Body of pancreas (tissue), 4 donors: ENCODE measurements at regions not wholly inside any gene's neighbourhood (a gene's known extent, or its start where the extent isn't known, plus 50 kb on each side); places are given as distances from the start of the nearest gene placed in this dataset.

Experiments
- ATAC-seq: fragments of 150-250 bp; one replicate; pipeline ENCODE4 v1.9.1; 2016
- DNase-seq, 4 donors: peaks; one replicate each; pipeline ENCODE4 v3.0.0-alpha.2; 2019
- H3K27ac ChIP-seq, 4 donors: fragments of 200-600 bp; sonication (generic); 1 replicate in 3 of 4; 2 replicates in 1 of 4; pipeline versions ENCODE4 v1.5.1 to v1.6.1; 2016 to 2019; ENCODE audit warnings: mild to moderate bottlenecking in 1 of 4, mixed read lengths in 1 of 4, moderate library complexity in 1 of 4
- H3K27me3 ChIP-seq, 2 donors: fragments of 200-600 bp; sonication (generic); one replicate each; pipeline ENCODE4 v1.6.0; 2016; ENCODE audit warnings: mild to moderate bottlenecking in 1 of 2
- H3K36me3 ChIP-seq, 2 donors: fragments of 200-600 bp; sonication (generic); replicated peaks in 1 of 2; 2 replicates each; pipeline ENCODE4 v1.5.1; 2016; ENCODE audit warnings: low read depth in 2 of 2; ENCODE audit not compliant: insufficient read depth in 1 of 2
- H3K4me1 ChIP-seq: fragments of 200-600 bp; sonication (generic); one replicate; pipeline ENCODE4 v1.6.0; 2016
- H3K4me3 ChIP-seq, 2 donors: fragments of 200-600 bp; sonication (generic); 1 replicate in 1 of 2; 2 replicates in 1 of 2; pipeline ENCODE4 v1.5.1; 2016 to 2019
- H3K9me3 ChIP-seq, 3 donors: fragments of 200-600 bp; sonication (generic); 1 replicate in 2 of 3; 2 replicates in 1 of 3; pipeline ENCODE4 v1.5.1; 2016
- POLR2A ChIP-seq, 3 donors: fragments of 450-650 bp; IDR thresholded peaks; one replicate each; pipeline ENCODE4 v1.6.1; 2016; ENCODE audit warnings: antibody characterized with exemption in 3 of 3, mild to moderate bottlenecking in 2 of 3
- WGBS, 2 donors: methylation state at CpG; one replicate each; pipeline ENCODE4 v1.1.5; 2017; 5-methylcytosine and 5-hydroxymethylcytosine counted together
- intact Hi-C: fragments of 100-400 bp; cut with DNase I; formaldehyde crosslinking; loops from one replicate; pipeline ENCODE4 v1.15.1; 2023
- TF ChIP-seq, protein P1 (sequence below), 7 experiments: fragments of 450-650 bp in 4 of 7; fragments of 200-600 bp in 3 of 7; sonication (generic) in 3 of 7; IDR thresholded peaks; one replicate each; pipeline ENCODE4 v1.5.1; 2016 to 2019; ENCODE audit warnings: antibody characterized with exemption in 7 of 7

- DNase-seq, result no peak
- ATAC-seq, result no peak
- TF ChIP-seq, protein P1, sequence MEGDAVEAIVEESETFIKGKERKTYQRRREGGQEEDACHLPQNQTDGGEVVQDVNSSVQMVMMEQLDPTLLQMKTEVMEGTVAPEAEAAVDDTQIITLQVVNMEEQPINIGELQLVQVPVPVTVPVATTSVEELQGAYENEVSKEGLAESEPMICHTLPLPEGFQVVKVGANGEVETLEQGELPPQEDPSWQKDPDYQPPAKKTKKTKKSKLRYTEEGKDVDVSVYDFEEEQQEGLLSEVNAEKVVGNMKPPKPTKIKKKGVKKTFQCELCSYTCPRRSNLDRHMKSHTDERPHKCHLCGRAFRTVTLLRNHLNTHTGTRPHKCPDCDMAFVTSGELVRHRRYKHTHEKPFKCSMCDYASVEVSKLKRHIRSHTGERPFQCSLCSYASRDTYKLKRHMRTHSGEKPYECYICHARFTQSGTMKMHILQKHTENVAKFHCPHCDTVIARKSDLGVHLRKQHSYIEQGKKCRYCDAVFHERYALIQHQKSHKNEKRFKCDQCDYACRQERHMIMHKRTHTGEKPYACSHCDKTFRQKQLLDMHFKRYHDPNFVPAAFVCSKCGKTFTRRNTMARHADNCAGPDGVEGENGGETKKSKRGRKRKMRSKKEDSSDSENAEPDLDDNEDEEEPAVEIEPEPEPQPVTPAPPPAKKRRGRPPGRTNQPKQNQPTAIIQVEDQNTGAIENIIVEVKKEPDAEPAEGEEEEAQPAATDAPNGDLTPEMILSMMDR (IDR thresholded peaks at IDR 0.05), result no peak
- TF ChIP-seq POLR2A (IDR thresholded peaks at IDR 0.05), result no peak
- intact Hi-C loops, result no loop called here
- 48 to 62% methylated on average over 1 of the region's 1 CpG for WGBS, 2 donors
- H3K4me3 ChIP-seq, result no peak overlapping the region
- no peaks in the 10 kb centered on the region for H3K4me1 ChIP-seq
- H3K9me3 ChIP-seq, result no peaks in the 10 kb centered on the region
- no peak overlapping the region for H3K27ac ChIP-seq
- H3K36me3 ChIP-seq, result no peaks in the 10 kb centered on the region
- H3K27me3 ChIP-seq, result no peaks in the 10 kb centered on the region
Measured at GRCh38 chr11:37343290-37343689, 745.3 kb upstream of the RAG2 start.

DNA sequence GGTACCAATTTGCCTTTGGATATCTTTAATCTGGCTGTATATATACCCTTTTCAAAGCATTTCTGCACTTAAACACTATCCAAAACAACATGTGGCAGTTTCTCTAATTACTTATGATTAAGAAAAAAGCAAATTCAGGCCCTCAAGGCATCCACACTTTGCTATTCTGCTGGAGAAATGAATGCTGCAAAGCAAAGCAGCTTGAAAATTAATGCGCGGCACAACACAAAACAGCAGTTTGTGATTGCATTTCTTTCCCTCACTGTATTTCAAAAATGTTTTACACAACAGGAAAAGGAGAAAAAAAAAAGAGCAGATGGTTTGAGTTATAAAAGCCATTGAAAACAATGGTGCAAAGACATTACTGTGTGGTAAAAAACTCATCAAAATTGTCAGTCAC, 738.4 kb upstream of the RAG2 start:
- TF ChIP-seq, protein P1 (IDR thresholded peaks at IDR 0.05), result no peak
- no peak for TF ChIP-seq POLR2A (IDR thresholded peaks at IDR 0.05)
- H3K27ac ChIP-seq, result no peak overlapping the region

DNA sequence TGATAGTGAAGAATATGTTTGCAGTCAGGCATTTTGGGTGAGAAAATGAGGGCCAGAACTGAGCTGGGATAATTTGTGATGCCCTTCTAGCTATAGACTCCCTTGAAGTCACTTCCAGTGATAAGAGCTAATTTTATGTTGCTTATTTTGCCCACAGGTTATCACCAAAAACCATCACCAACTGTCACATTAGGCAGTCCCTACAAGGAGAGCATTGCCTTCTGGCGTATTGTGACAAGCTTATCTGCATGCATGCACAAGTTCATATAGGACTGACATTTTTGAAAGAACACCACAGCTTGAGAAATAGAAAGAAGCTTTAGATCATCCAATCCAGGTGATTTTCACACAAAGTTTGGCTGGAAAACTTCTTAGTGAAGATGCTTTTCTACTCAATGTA, 735.3 kb upstream of the RAG2 start:
- TF ChIP-seq, protein P1 (IDR thresholded peaks at IDR 0.05), result no peak
- intact Hi-C loops, result no loop called here
- no peaks in the 10 kb centered on the region for H3K36me3 ChIP-seq
- H3K9me3 ChIP-seq, result no peaks in the 10 kb centered on the region
- H3K27ac ChIP-seq, result no peak overlapping the region
- ATAC-seq (no peak), DNase-seq (no peak)
- H3K27me3 ChIP-seq, result no peaks in the 10 kb centered on the region
- WGBS, 2 donors, result 65 to 88% methylated on average over 1 of the region's 1 CpG
- no peaks in the 10 kb centered on the region for H3K4me1 ChIP-seq
- H3K4me3 ChIP-seq, result no peak overlapping the region

More for the DNA sequence above, 738.4 kb upstream of the RAG2 start:
- DNase-seq (no peak), ATAC-seq (no peak)
- Histone ChIP-seq H3K9me3 (no peaks in the 10 kb centered on the region), H3K36me3 (no peaks in the 10 kb centered on the region), H3K4me1 (no peaks in the 10 kb centered on the region), H3K27me3 (no peaks in the 10 kb centered on the region), H3K4me3 (no peak overlapping the region)
- intact Hi-C loops, result no loop called here
- WGBS, 2 donors, result 86 to 100% methylated on average over 2 of the region's 2 CpGs

DNA sequence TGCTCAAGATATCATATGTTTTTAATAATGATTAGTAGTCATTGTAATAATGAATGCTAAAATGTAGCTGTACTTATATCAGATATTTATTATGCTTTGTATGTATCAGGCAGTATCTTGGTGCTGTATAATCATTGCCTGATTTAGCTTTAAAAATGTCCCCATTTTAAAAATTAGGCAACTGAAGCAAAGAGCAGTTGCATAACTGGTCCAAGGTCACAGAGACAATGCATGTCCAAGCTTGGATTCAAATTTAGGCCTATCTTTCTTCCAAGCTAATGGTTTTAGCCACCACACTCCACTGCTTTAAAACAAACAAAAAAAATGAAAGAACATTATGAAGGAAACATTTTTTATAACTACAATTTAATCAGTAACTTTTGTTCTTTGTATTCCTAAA, 725.8 kb upstream of the RAG2 start:
- Histone ChIP-seq H3K4me1 (no peaks in the 10 kb centered on the region), H3K4me3 (no peak overlapping the region), H3K36me3 (no peaks in the 10 kb centered on the region), H3K9me3 (no peaks in the 10 kb centered on the region), H3K27me3 (no peaks in the 10 kb centered on the region), H3K27ac (no peak overlapping the region)
- TF ChIP-seq POLR2A (IDR thresholded peaks at IDR 0.05), result no peak
- TF ChIP-seq, protein P1 (IDR thresholded peaks at IDR 0.05), result no peak
- DNase-seq (no peak), ATAC-seq (no peak)
- intact Hi-C loops, result no loop called here

DNA sequence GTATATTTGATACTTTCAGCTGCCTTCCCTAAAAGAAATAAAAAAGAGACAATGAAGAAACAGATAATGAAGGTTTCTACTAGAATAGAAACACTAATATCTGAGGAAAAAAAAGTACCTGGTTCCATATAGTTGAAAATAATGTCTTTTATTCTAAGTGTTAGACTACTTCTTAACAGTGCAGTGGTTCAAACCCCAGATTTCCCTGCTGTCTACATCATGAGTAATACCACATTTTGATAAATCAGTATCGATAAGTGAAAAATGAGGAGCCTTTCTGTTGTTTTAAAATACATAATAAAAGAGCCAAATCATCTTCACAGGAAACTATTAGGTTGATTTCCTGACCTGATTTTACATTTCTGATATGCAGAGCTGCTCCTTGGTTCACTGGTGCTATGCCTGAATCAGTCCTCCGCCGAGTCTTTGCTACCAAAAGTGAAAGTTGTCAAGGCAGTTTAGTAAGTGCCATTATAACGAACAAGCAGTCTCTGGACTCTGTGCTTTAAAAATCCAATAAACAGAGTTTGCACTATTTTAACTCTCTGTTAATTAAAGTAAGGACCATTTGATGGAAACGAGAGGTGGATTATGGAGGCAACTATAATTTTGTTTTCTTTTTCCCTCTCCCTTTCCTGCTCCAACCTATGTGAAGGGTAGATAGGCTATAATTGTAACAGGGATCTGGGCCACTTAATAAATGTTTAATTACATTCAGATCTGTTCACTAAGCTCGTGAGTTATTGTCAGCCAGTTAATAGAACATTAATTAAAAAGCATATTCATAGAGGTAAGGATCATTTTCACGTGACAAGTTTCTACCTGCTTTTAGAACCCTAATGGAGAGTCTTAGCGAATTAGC, 724.5 kb upstream of the RAG2 start:
- Histone ChIP-seq H3K27me3 (no peaks in the 10 kb centered on the region), H3K4me3 (no peak overlapping the region), H3K27ac (no peak overlapping the region), H3K9me3 (no peaks in the 10 kb centered on the region), H3K4me1 (no peaks in the 10 kb centered on the region), H3K36me3 (no peaks in the 10 kb centered on the region)
- 61% methylated on average over 8 of the region's 8 CpGs for WGBS, 2 donors
- no peak for DNase-seq
- no peak for TF ChIP-seq POLR2A (IDR thresholded peaks at IDR 0.05)
- TF ChIP-seq, protein P1 (IDR thresholded peaks at IDR 0.05), result no peak
- intact Hi-C loops, result no loop called here
- no peak for ATAC-seq
